ENCODE measurements at regions not wholly inside any gene's neighbourhood (a gene's known extent, or its start where the extent isn't known, plus 50 kb on each side); places are given as distances from the start of the nearest gene placed in this dataset.

DNA sequence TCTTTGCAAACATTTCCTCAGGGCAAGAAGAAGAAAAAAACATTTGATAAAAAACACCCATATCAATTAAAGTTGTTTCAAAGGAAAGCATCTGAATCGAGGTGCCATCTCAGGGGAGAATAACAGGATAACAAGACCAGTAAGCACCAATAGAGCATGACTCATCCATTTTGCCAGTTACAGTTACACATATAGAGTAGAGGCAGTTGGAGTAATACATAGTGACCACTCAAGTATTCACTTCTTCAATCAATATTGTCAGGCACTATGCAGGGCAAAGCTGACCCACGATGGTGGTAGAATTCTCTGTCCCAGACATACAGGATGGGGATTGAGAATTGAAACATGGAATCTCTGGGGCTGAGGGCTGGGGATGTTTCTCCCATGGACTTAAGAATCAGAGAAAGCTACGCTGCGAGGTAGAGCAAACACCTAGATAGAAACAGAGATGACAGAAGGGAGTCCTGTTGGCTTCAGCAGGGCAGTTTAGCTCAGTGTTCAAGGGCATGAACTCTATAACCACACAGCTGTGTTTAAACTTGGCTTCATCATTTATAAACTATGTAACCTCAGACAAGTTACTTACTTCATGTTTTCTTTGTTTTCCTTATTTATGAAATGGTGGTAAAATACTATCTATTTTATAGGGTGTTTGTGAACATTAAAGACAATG lies 186.4 kb upstream of the NANOGP8 start:
- TF ChIP-seq SUZ12 (IDR thresholded peaks at IDR 0.05; ENCODE audit: extremely low read depth, insufficient read depth, insufficient read length), result no peak
- TF ChIP-seq ZNF274 (IDR thresholded peaks at IDR 0.05; ENCODE audit: low read depth, low read length), result no peak
- no peak for TF ChIP-seq YY1 (IDR thresholded peaks at IDR 0.05; ENCODE audit: insufficient read depth, insufficient read length)
